ENCODE measurements at regions not wholly inside any gene's neighbourhood (a gene's known extent, or its start where the extent isn't known, plus 50 kb on each side); places are given as distances from the start of the nearest gene placed in this dataset.

DNA sequence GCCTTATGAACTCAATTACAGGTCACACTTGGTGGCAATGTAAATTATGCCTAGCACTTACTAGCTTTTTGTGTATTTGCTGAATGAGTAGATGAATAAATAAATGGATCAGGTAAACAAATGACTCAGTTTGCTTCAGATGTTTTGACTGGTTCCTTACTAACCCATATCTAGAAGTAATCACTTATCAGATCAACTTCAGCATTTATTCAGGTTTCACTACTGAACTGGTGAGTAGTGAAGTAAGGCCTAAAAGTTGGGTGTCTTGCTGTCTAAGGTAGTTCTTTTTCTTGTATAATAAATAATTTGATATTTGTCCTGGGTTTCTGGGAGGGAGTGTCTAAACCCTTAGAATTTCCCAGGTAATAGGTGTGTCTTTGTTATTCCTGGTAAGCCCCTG is 205.0 kb downstream of the UXS1 start:
- H3K27me3 Mint-ChIP-seq = no peaks in the 10 kb centered on the region
- H3K27ac Mint-ChIP-seq = no peak overlapping the region
- DNase-seq = no peak
- no peaks in the 10 kb centered on the region for H3K36me3 Mint-ChIP-seq (ENCODE audit: low read depth)
- ChIA-PET CTCF (no interaction called here), POLR2A (no interaction called here)
- H3K4me3 Mint-ChIP-seq = no peak overlapping the region
- H3K4me1 Mint-ChIP-seq = no peaks in the 10 kb centered on the region
- intact Hi-C loops (cut with micrococcal nuclease) = no loop called here
- TF ChIP-seq, protein P1, sequence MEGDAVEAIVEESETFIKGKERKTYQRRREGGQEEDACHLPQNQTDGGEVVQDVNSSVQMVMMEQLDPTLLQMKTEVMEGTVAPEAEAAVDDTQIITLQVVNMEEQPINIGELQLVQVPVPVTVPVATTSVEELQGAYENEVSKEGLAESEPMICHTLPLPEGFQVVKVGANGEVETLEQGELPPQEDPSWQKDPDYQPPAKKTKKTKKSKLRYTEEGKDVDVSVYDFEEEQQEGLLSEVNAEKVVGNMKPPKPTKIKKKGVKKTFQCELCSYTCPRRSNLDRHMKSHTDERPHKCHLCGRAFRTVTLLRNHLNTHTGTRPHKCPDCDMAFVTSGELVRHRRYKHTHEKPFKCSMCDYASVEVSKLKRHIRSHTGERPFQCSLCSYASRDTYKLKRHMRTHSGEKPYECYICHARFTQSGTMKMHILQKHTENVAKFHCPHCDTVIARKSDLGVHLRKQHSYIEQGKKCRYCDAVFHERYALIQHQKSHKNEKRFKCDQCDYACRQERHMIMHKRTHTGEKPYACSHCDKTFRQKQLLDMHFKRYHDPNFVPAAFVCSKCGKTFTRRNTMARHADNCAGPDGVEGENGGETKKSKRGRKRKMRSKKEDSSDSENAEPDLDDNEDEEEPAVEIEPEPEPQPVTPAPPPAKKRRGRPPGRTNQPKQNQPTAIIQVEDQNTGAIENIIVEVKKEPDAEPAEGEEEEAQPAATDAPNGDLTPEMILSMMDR (IDR thresholded peaks at IDR 0.05) = no peak
- peaks cover 33% of the 10 kb centered on the region for H3K9me3 Mint-ChIP-seq
- ATAC-seq (ENCODE audit: low read depth) = no peak

DNA sequence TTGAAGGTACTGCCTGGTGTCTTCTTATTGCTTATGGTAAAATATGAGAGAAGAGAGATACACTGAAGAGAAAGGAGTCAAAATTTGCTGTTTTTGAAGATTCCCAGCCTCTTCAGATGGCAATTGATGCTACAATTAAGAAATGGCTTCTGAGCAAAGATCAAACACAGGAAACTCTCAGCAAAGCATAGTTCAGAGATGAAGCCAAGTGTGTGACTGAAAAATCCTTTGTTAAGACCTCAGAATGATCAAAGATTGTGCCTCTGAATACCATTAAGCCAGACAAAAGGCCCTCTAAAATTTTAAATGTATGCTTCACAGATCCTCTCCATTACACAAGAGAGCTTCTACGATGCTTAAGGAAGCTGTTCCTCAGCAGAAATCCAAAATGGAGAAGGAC is 216.3 kb downstream of the UXS1 start:
- Mint-ChIP-seq H3K4me1 (no peaks in the 10 kb centered on the region), H3K36me3 (ENCODE audit: low read depth) (peaks cover 2% of the 10 kb centered on the region), H3K27me3 (peaks cover 8% of the 10 kb centered on the region), H3K27ac (no peak overlapping the region), H3K9me3 (peaks cover 18% of the 10 kb centered on the region), H3K4me3 (no peak overlapping the region)
- POLR2A ChIA-PET = no interaction called here
- DNase-seq = no peak
- no peak for ATAC-seq (ENCODE audit: low read depth)
- TF ChIP-seq, protein P1 (IDR thresholded peaks at IDR 0.05) = no peak
- CTCF ChIA-PET = no interaction called here
- intact Hi-C loops (cut with micrococcal nuclease) = no loop called here

DNA sequence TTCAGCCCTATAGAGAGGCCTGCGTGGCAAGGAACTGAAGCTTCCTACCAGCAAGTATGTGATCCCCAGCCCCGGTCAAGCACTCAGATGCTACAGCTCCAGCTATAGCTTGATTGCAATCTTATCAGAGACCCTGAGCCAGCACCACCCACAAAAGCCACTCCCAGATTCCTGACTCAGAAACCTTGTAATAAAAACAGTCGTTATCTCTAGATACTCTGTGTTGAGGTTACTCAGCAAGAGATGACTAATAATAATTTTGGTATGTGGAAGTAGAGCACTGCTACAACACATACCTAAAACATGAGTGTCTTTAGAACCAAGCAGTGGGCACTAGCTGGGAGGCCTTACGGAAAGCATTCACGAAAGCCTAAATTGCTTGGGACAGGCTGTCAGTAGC is 216.9 kb downstream of the UXS1 start:
- Mint-ChIP-seq H3K27me3 (peaks cover 8% of the 10 kb centered on the region), H3K36me3 (ENCODE audit: low read depth) (peaks cover 2% of the 10 kb centered on the region), H3K9me3 (peaks cover 18% of the 10 kb centered on the region), H3K4me1 (peaks cover 5% of the 10 kb centered on the region), H3K27ac (no peak overlapping the region), H3K4me3 (no peak overlapping the region)
- TF ChIP-seq, protein P1 (IDR thresholded peaks at IDR 0.05) = no peak
- ATAC-seq (ENCODE audit: low read depth) (no peak), DNase-seq (no peak)
- intact Hi-C loops (cut with micrococcal nuclease) = no loop called here
- POLR2A ChIA-PET = no interaction called here
- CTCF ChIA-PET = no interaction called here

DNA sequence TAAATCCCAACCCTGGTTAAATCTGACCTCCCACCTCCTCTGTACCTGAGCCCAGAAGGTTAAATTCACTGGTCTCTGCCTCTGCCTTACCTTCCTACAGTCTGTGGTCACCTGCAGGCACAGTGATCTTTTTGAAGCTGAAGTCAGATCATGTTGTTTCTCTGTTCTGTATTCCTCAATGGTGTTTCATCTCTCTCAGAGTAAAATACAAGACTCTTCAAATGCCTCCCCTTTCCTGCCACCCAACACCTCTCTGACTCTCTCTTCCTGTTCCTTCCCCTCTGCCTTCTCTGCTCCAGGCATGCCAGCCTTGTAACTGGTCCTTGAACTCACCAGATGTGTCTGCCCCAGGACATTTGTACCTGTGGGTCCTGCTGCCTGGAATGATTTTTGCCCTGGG is 219.3 kb downstream of the UXS1 start:
- Mint-ChIP-seq H3K27ac (no peak overlapping the region), H3K4me3 (no peak overlapping the region), H3K27me3 (peaks cover 8% of the 10 kb centered on the region), H3K4me1 (peaks cover 10% of the 10 kb centered on the region), H3K9me3 (peaks cover 15% of the 10 kb centered on the region), H3K36me3 (ENCODE audit: low read depth) (peaks cover 2% of the 10 kb centered on the region)
- TF ChIP-seq, protein P1 (IDR thresholded peaks at IDR 0.05) = no peak
- ChIA-PET CTCF (no interaction called here), POLR2A (no interaction called here)
- intact Hi-C loops (cut with micrococcal nuclease) = no loop called here
- DNase-seq (no peak), ATAC-seq (ENCODE audit: low read depth) (no peak)

DNA sequence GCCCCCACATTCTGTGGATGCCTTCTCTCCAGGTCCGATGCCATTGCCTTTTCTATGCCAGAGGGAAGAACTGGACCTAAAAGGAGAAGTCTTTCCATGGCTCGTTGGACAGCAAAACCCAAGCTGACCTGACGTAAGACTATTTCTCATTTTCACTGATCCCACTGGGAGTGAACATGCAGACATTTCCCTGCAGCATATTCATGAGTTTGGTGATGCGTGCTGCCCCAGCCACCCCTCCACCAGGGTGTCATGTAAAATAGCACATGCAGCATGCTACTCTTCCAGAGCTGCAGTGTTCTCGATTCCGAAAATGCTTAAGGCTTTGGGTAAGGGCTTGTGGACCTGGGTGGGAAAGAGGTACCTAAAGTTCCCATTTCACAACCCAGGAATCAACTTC is 221.2 kb downstream of the UXS1 start:
- ATAC-seq (ENCODE audit: low read depth) = no peak
- H3K27me3 Mint-ChIP-seq = peaks cover 5% of the 10 kb centered on the region
- no peaks in the 10 kb centered on the region for H3K36me3 Mint-ChIP-seq (ENCODE audit: low read depth)
- POLR2A ChIA-PET = interaction anchor here (0.6 kb wide), 1 partner anchor 365 kb away, joined by 3 read pairs; no protein-coding TSS in a partner anchor
- CTCF ChIA-PET = no interaction called here
- H3K4me3 Mint-ChIP-seq = no peak overlapping the region
- TF ChIP-seq, protein P1 (IDR thresholded peaks at IDR 0.05) = no peak
- no peak for DNase-seq
- intact Hi-C loops (cut with micrococcal nuclease) = no loop called here
- H3K9me3 Mint-ChIP-seq = peaks cover 14% of the 10 kb centered on the region
- no peak overlapping the region for H3K27ac Mint-ChIP-seq
- peaks cover 10% of the 10 kb centered on the region for H3K4me1 Mint-ChIP-seq

Data from activated B cell treated with CpG ODN at 0.5 μM for 24 hours (primary cell).